ENCODE measurements at regions not wholly inside any gene's neighbourhood (a gene's known extent, or its start where the extent isn't known, plus 50 kb on each side); places are given as distances from the start of the nearest gene placed in this dataset.

GRCh38 chr6:103236923-103237322 is 1622.8 kb downstream of the HACE1 start:
- no peaks in the 10 kb centered on the region for H3K36me3 ChIP-seq (ENCODE audit: control insufficient read depth, insufficient read depth, low read length)
- DNase-seq (ENCODE audit: low read depth, low spot score) = no peak
- ATAC-seq = no peak
- in situ Hi-C loops (cut with HindIII; ENCODE audit: low pct_unique_long_range_greater_than_20kb, low sequenced_read_pairs) = no loop called here
- H3K27me3 ChIP-seq (ENCODE audit: control insufficient read depth, insufficient read depth, low read length) = no peaks in the 10 kb centered on the region
- H3K27ac ChIP-seq (ENCODE audit: low read length) = no peak overlapping the region
- H3K9me3 ChIP-seq (ENCODE audit: control insufficient read depth, insufficient read depth, low read depth, low read length) = no peaks in the 10 kb centered on the region
- no peak overlapping the region for H3K4me3 ChIP-seq (ENCODE audit: low read depth in 2 of 2, low read length in 2 of 2)
- no TSS peak for BruUV-seq (replicated peaks)
- H3K4me1 ChIP-seq (ENCODE audit: control insufficient read depth, insufficient read depth, low read length) = no peaks in the 10 kb centered on the region
- intact Hi-C loops (cut with micrococcal nuclease; ENCODE audit: unreplicated experiment) = no loop called here
- CTCF ChIA-PET = no interaction called here
- POLR2A ChIA-PET = no interaction called here
- TF ChIP-seq, protein P1, sequence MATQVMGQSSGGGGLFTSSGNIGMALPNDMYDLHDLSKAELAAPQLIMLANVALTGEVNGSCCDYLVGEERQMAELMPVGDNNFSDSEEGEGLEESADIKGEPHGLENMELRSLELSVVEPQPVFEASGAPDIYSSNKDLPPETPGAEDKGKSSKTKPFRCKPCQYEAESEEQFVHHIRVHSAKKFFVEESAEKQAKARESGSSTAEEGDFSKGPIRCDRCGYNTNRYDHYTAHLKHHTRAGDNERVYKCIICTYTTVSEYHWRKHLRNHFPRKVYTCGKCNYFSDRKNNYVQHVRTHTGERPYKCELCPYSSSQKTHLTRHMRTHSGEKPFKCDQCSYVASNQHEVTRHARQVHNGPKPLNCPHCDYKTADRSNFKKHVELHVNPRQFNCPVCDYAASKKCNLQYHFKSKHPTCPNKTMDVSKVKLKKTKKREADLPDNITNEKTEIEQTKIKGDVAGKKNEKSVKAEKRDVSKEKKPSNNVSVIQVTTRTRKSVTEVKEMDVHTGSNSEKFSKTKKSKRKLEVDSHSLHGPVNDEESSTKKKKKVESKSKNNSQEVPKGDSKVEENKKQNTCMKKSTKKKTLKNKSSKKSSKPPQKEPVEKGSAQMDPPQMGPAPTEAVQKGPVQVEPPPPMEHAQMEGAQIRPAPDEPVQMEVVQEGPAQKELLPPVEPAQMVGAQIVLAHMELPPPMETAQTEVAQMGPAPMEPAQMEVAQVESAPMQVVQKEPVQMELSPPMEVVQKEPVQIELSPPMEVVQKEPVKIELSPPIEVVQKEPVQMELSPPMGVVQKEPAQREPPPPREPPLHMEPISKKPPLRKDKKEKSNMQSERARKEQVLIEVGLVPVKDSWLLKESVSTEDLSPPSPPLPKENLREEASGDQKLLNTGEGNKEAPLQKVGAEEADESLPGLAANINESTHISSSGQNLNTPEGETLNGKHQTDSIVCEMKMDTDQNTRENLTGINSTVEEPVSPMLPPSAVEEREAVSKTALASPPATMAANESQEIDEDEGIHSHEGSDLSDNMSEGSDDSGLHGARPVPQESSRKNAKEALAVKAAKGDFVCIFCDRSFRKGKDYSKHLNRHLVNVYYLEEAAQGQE (IDR thresholded peaks at IDR 0.05; ENCODE audit: insufficient read depth in 1 of 2, low read depth in 2 of 2, low read length in 1 of 2) = no peak
- TF ChIP-seq POLR2AphosphoS5 (IDR thresholded peaks at IDR 0.05; ENCODE audit: low read depth, low read length) = no peak
- no peak for TF ChIP-seq CTCF (IDR thresholded peaks at IDR 0.05)
- no peak for TF ChIP-seq TCF7L2 (IDR thresholded peaks at IDR 0.05; ENCODE audit: low read depth, low read length)
- no peak for TF ChIP-seq SIN3A (IDR thresholded peaks at IDR 0.05; ENCODE audit: borderline replicate concordance, insufficient read depth, low read depth, low read length)

- Histone ChIP-seq H3K9me3 (ENCODE audit: control insufficient read depth, insufficient read depth, low read depth, low read length) (peaks cover 3% of the 10 kb centered on the region; the same call in 1 of the 2 replicates), H3K27me3 (ENCODE audit: control insufficient read depth, insufficient read depth, low read length) (no peaks in the 10 kb centered on the region), H3K4me3 (ENCODE audit: low read depth in 2 of 2, low read length in 2 of 2) (no peak overlapping the region), H3K4me1 (ENCODE audit: control insufficient read depth, insufficient read depth, low read length) (no peaks in the 10 kb centered on the region), H3K27ac (ENCODE audit: low read length) (no peak overlapping the region), H3K36me3 (ENCODE audit: control insufficient read depth, insufficient read depth, low read length) (no peaks in the 10 kb centered on the region)
- ChIA-PET POLR2A (no interaction called here), CTCF (no interaction called here)
- DNase-seq (ENCODE audit: low read depth, low spot score) = no peak
- no TSS peak for BruUV-seq (replicated peaks)
- TF ChIP-seq, protein P1 (IDR thresholded peaks at IDR 0.05; ENCODE audit: insufficient read depth in 1 of 2, low read depth in 2 of 2, low read length in 1 of 2) = no peak
- no peak for TF ChIP-seq SIN3A (IDR thresholded peaks at IDR 0.05; ENCODE audit: borderline replicate concordance, insufficient read depth, low read depth, low read length)
- intact Hi-C loops (cut with micrococcal nuclease; ENCODE audit: unreplicated experiment) = no loop called here
- in situ Hi-C loops (cut with HindIII; ENCODE audit: low pct_unique_long_range_greater_than_20kb, low sequenced_read_pairs) = no loop called here
- ATAC-seq = no peak
These were observed 1628.5 kb downstream of the HACE1 start for GRCh38 chr6:103231181-103231580.

All from Panc1 (cell line).